GM19467 (cell line): ENCODE measurements at regions not wholly inside any gene's neighbourhood (a gene's known extent, or its start where the extent isn't known, plus 50 kb on each side); places are given as distances from the start of the nearest gene placed in this dataset.
"Not testable (repeated sequence)": the region's sequence is repeated elsewhere in the genome, so short reads cannot be mapped to it uniquely, and the experiment has no call there.

Experiments
- ATAC-seq: cut with Tn5 transposase; IDR thresholded peaks from one replicate; pipeline ENCODE4 v1.9.1; 2021; ENCODE audit warnings: mild to moderate bottlenecking, moderate library complexity; ENCODE audit not compliant: unreplicated experiment

GRCh38 chr5:98328015-98328414 is 445.4 kb upstream of the RGMB start:
- no peak for ATAC-seq

GRCh38 chr5:98330871-98331270 is 442.6 kb upstream of the RGMB start:
- ATAC-seq: no peak

DNA sequence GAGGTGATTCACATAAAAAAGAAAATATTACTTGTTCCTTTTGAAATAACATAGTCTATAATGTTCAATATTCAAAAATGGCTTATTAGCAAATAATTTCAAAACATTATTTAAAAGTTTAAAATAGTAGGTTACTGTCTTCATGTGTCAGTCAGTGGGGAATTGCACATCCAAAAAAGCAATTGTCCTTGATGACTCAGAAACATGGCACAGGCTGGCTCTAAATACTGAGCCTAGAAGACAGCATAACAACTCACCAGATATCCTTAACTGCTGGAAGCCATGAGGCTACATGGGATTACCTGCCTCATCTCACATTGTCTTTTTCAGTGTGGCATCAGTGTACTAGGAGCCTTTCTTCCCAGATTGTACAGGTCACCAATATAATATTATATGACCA is 439.5 kb upstream of the RGMB start:
- no peak for ATAC-seq

DNA sequence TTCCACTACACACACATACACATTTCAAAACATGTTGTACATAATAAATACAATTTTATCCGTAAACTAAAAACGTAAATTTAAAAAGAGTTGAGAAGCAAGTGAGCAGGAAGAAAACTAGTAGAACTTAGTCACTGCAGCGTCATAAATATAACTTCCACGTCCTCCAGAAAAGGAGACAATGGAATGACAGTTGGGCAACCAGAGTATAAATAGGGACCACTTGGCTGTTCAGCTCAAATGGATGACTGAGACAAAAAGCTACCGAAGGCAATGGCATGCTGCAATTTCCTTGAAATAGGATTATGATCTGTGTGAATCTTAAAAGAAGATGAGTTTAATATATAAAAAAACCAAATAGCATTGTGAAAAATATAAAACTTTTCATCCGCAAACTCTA is 438.5 kb upstream of the RGMB start:
- no peak for ATAC-seq

DNA sequence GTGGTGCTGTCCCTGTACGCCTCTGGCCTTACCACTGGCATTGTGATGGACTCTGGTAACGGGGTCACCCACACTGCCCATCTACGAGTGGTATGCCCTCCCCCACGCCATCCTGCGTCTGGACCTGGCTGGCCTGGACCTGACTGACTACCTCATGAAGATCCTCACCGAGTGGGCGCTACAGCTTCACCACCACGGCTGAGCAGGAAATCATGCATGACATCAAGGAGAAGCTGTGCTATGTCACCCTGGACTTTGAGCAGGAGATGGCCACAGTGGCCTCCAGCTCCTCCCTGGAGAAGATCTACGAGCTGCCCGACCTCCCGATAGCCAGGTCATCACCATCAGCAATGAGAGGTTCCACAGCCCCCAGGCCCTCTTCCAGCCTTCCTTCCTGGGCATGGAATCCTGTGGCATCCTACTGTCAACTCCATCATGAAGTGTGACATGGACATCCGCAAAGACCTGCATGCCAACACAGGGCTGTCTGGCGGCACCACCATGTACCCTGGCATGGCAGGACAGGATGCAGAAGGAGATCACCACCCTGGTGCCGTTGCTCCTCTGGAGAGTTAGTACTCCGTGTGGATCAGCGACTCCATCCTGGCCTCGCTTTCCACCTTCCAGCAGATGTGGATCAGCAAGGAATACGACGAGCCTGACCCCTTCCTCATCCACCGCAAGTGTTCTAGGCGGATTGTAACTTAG is 434.2 kb upstream of the RGMB start:
- ATAC-seq: no peak

GRCh38 chr5:98341038-98342032 is 432.1 kb upstream of the RGMB start:
- no peak for ATAC-seq

DNA sequence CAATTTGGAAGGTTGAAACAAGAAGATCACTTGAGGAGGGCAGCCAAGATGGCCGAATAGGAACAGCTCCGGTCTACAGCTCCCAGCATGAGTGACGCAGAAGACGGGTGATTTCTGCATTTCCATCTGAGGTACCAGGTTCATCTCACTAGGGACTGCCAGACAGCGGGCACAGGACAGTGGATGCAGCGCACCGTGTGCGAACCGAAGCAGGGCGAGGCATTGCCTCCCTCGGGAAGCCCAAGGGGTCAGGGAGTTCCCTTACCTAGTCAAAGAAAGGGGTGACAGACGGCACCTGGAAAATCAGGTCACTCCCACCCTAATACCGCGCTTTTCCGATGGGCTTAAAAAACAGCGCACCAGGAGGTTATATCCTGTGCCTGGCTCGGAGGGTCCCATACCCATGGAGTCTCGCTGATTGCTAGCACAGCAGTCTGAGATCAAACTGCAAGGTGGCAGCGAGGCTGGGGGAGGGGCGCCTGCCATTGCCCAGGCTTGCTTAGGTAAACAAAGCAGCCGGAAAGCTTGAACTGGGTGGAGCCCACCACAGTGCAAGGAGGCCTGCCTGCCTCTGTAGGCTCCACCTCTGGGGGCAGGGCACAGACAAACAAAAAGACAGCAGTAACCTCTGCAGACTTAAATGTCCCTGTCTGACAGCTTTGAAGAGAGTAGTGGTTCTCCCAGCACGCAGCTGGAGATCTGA is 430.4 kb upstream of the RGMB start:
- ATAC-seq: not testable (repeated sequence)

DNA sequence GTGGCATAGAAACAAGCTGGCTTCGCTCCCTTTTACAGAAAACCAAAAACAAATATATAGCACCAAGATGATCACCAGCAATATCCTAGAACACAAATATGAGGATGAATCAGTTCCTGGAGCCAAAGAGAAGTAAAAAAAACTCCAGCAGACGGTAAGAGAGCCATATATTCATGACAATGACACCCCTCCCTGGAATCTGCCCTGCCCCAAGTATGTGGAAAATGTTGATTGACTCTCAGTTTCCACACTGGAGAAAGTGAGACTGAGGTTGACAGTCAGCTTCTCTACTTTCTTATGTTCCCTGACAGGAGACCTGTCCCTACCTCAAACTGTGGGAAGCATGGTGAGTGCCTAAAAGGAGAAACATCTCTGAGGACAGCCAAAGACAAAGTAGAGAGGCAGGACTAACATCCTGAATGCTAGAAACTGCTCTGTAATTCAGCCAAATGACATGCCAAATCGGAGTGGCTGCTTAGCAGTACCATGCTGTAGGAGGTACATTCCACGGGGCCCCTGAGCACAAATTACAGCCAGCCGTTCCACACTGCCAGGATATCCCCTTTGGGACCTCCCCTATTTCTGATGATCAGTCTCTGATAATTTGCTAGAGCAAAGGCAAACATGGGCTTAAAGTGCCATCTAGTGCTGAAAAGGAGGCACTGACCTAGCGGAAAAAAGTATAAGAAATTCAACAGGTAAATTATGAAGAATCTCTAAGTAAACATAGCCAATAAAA is 424.0 kb upstream of the RGMB start:
- ATAC-seq: no peak

DNA sequence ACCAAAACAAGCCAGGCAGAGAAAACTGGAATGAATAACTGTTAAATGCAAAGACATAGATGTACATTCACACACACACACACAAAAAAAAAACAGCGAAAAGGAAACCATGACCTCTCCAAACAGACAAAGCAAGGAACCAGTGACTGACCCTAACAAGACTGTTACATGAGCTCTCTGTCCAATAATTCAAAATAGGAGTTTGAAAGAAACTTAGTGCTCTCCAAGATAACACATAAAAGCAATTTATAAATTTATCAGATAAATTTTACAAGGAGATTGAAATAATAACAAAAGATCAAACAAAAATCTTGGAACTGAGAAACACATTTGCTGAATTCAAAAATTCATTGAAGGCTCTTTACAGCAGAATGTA is 423.5 kb upstream of the RGMB start:
- ATAC-seq: no peak

- ATAC-seq: no peak
These were observed 418.5 kb upstream of the RGMB start for GRCh38 chr5:98354922-98355321.

- ATAC-seq: no peak
These were observed 412.9 kb upstream of the RGMB start for GRCh38 chr5:98360548-98360947.

GRCh38 chr5:98363157-98363556 is 410.3 kb upstream of the RGMB start:
- ATAC-seq: no peak

DNA sequence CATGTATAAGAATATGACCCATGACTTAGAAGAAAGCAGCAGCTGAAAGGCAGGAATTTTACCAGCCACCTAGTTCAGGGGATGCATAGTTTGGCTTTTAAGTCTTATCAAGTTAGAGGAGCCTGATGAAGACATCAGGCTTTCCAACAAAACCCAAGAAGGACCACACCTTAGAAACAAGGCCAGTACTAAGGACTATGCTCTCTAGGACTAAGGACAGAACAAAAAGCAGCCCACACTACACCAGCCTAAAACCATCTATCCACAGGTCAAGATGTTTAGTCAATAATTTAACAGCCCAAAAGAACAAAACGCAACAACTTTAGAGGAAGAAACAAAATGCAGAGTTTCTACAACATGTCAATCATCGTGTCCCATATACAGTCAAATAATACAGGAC is 408.9 kb upstream of the RGMB start:
- ATAC-seq: no peak

- ATAC-seq: no peak
These were observed 408.3 kb upstream of the RGMB start for GRCh38 chr5:98365126-98365525.

DNA sequence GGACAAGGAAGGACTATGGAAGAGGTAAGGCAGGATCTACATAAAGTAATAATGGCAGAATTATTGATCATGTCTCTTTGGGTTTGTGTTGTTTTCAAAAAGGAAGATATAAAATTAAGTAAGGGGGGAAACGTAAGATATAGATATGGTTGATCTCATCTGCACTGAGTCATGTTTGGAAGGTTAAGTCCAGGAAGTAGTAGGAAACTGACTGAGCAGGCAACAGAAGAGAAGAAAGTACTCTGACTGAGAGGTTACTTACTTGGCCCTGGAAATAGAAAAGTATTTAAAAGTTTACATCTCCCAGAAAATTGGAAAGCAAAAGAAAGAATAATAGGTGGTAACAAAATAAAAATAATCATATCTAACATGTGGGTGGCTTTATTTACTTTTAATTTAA is 405.3 kb upstream of the RGMB start:
- no peak for ATAC-seq

DNA sequence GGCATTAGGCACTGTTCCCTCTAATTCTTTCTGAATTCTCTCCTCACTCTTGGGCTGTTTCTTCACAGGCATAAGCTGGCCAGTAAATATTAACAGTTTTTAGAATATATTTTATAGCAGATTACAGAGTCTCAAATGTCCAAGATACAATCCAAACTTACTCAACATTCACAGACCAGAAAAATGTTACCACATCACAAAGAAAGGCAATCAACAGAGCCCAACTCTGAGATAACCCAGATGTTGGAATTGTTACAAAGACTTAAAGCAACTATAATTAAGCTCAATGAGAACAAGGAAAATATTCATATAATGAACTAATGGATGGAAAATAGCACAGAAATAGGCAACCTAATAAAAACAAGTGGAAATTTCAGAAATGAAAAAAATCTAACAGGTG is 401.1 kb upstream of the RGMB start:
- ATAC-seq: no peak

DNA sequence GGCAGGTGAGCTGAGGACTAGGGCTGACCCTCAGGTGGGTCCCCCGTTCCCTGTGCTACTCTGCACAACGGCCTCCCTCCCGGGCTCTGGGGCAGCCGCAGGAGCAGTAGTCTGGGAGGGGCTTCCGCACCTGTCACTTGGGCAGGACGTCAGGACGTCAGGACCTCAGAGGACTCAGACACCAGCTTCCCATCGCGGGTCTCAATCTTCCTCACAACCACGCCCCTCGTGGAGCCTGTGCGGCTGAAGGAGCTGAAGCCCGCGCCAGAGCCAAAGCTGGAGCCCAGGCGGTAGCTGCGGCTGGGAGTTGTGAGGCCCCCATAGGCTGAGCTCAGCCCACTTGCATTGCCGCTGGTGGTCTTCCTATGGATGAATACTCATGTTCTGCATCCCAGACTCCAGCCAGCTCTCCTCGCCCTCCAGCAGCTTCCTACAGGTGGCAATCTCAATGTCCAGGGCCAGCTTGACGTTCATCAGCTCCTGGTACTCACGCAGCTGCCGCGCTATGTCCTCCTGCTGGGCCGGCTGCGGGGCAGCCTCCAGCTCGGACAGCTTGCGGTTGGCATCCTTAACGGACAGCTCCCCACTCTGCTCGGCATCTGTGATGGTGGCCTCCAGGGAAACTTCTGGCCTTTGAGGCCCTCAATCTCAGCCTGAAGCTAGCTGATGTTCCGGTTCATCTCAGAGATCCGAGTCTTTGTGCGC is 381.4 kb upstream of the RGMB start:
- ATAC-seq: no peak

GRCh38 chr5:98393205-98393604 is 380.3 kb upstream of the RGMB start:
- not testable (repeated sequence) for ATAC-seq

DNA sequence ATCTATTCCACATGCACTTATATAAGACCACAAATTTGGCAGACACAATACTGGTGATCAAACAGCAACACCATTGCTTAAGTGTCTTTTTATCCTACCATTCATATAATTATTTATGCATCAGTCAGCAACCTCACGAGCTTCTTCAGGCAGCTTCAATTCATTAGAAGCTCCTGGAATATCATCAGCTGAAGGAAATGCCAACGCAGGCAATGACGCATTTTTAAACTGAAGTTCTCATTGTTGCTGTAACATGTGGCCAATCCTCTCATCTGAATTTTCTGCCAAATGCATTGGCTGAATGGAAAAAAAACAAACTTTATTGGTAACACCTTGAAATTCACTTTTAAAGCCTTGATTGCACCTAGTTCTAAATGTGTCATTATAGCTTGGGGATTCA is 376.4 kb upstream of the RGMB start:
- no peak for ATAC-seq

GRCh38 chr5:98398465-98398864 is 375.0 kb upstream of the RGMB start:
- no peak for ATAC-seq
